HepG2 (cell line): ENCODE measurements at regions not wholly inside any gene's neighbourhood (a gene's known extent, or its start where the extent isn't known, plus 50 kb on each side); places are given as distances from the start of the nearest gene placed in this dataset.

Experiments used
- ATAC-seq: fragments of 200-7000 bp; cut with Tn5 transposase; 3 replicates; pipeline ENCODE4 v1.9.1; 2020; ENCODE audit warnings: mild to moderate bottlenecking, moderate library complexity
- BruUV-seq: library from RNA; stranded (reverse); fragments of 400-500 nt; replicated peaks from 2 replicates; lab custom pipeline; 2021; lab: Mats Ljungman, UMichigan
- CTCF ChIA-PET: fragments of 300-600 bp; formaldehyde crosslinking; extraction: SDS; loops from one replicate; lab custom pipeline; 2021; ENCODE audit warnings: low total read pairs, inconsistent platforms, low intra/inter-chr PET ratio; lab: Yijun Ruan, JAX
- POLR2A ChIA-PET: fragments of 350-600 bp; sonication (Branson Sonifier 250); formaldehyde crosslinking; loops from one replicate; lab custom pipeline; 2020; ENCODE audit warnings: antibody characterized with exemption, inconsistent platforms; lab: Yijun Ruan, JAX
- DNase-seq: peaks from one replicate; pipeline ENCODE4 v3.0.0-alpha.2; 2015; ENCODE audit warnings: low spot score
- FAIRE-seq: peaks from 3 replicates; lab custom pipeline; 2011; peaks lifted over from hg19 to GRCh38; lab: Jason Lieb, UNC
- H2AFZ ChIP-seq: one replicate; pipeline ENCODE4 v1.6.1; 2011; ENCODE audit warnings: low read length, inconsistent platforms
- H3K27ac ChIP-seq: fragments of 300-600 bp; 3 replicates; pipeline ENCODE4 v1.8.0; 2011; ENCODE audit warnings: mixed run types, mild to moderate bottlenecking, mixed read lengths, low read length, inconsistent platforms; ENCODE audit not compliant: insufficient read depth; ENCODE audit errors: extremely low read length
- H3K27me3 ChIP-seq, 2 experiments: fragments of 200-600 bp in 1 of 2; 2 replicates in 1 of 2; 3 replicates in 1 of 2; pipeline versions ENCODE4 v1.6.0 to v1.8.0; 2011; ENCODE audit warnings: low read length in 2 of 2, mild to moderate bottlenecking in 2 of 2, moderate library complexity in 2 of 2, inconsistent platforms in 1 of 2; ENCODE audit not compliant: insufficient read depth in 2 of 2, control insufficient read depth in 1 of 2
- H3K36me3 ChIP-seq, 2 experiments: fragments of 200-600 bp in 1 of 2; replicated peaks in 1 of 2; 2 replicates in 1 of 2; 3 replicates in 1 of 2; pipeline versions ENCODE4 v1.5.1 to v1.8.0; 2011; ENCODE audit warnings: low read length in 2 of 2, inconsistent platforms in 1 of 2; ENCODE audit not compliant: insufficient read depth in 2 of 2, control insufficient read depth in 1 of 2
- H3K4me1 ChIP-seq: 2 replicates; pipeline ENCODE4 v1.5.1; 2012; ENCODE audit warnings: low read length, inconsistent platforms; ENCODE audit not compliant: insufficient read depth
- H3K4me2 ChIP-seq: 2 replicates; pipeline ENCODE4 v1.6.0; 2011; ENCODE audit warnings: low read depth, low read length, inconsistent platforms
- H3K4me3 ChIP-seq, 3 experiments: fragments of 200-600 bp in 1 of 3; sonication (generic), shearing (Covaris generic) in 1 of 3; replicated peaks in 1 of 3; 2 replicates each; pipeline ENCODE4 v1.5.1; 2011 to 2016; ENCODE audit warnings: low read length in 3 of 3, inconsistent platforms in 2 of 3, low read depth in 2 of 3, mild to moderate bottlenecking in 2 of 3, control low read depth in 1 of 3, mixed read lengths in 1 of 3; ENCODE audit not compliant: insufficient read depth in 1 of 3
- H3K79me2 ChIP-seq: one replicate; pipeline ENCODE4 v1.6.1; 2011; ENCODE audit warnings: low read length, inconsistent platforms; ENCODE audit not compliant: insufficient read depth
- H3K9ac ChIP-seq: 2 replicates; pipeline ENCODE4 v1.6.0; 2011; ENCODE audit warnings: mild to moderate bottlenecking, low read depth, low read length, inconsistent platforms; ENCODE audit not compliant: insufficient read depth
- H3K9me3 ChIP-seq: 2 replicates; pipeline ENCODE4 v1.5.1; 2012; ENCODE audit warnings: mild to moderate bottlenecking, low read length
- H4K20me1 ChIP-seq: 2 replicates; pipeline ENCODE4 v1.6.0; 2011; ENCODE audit warnings: inconsistent platforms, mild to moderate bottlenecking, low read length, moderate library complexity; ENCODE audit not compliant: insufficient read depth
- ARID4A ChIP-seq: sonication (generic); formaldehyde crosslinking; IDR thresholded peaks from 2 replicates; pipeline ENCODE4 v1.5.0; 2020; ENCODE audit warnings: mild to moderate bottlenecking, missing genetic modification reagents, borderline replicate concordance
- GATAD1 ChIP-seq: IDR thresholded peaks from 2 replicates; pipeline ENCODE4 v1.6.1; 2016; ENCODE audit warnings: missing genetic modification reagents, missing compliant biosample characterization
- XBP1 ChIP-seq: sonication (generic); formaldehyde crosslinking; IDR thresholded peaks from 2 replicates; pipeline ENCODE4 v1.5.0; 2020; ENCODE audit warnings: missing genetic modification reagents
- ZFP1 ChIP-seq: IDR thresholded peaks from 2 replicates; pipeline ENCODE4 v1.6.1; 2016
- ZFP62 ChIP-seq: sonication (generic); formaldehyde crosslinking; IDR thresholded peaks from 2 replicates; pipeline ENCODE4 v1.4.0; 2020; ENCODE audit warnings: missing genetic modification reagents
- ZMYM3 ChIP-seq: sonication (generic); formaldehyde crosslinking; IDR thresholded peaks from 2 replicates; pipeline ENCODE4 v1.5.1; 2020; ENCODE audit warnings: mild to moderate bottlenecking, missing genetic modification reagents
- ZNF660 ChIP-seq: sonication (generic); formaldehyde crosslinking; IDR thresholded peaks from 2 replicates; pipeline ENCODE4 v1.5.1; 2020; ENCODE audit warnings: mild to moderate bottlenecking, low read depth, missing genetic modification reagents, borderline replicate concordance
- ZNF747 ChIP-seq: sonication (generic); formaldehyde crosslinking; IDR thresholded peaks from 2 replicates; pipeline ENCODE4 v1.8.1; 2023; ENCODE audit warnings: missing genetic modification reagents, mild to moderate bottlenecking, borderline replicate concordance
- ZNF83 ChIP-seq: sonication (generic); formaldehyde crosslinking; IDR thresholded peaks from 2 replicates; pipeline ENCODE4 v1.4.0; 2020; ENCODE audit warnings: missing genetic modification reagents, mild to moderate bottlenecking, borderline replicate concordance
- ZSCAN12 ChIP-seq: sonication (generic); formaldehyde crosslinking; IDR thresholded peaks from 2 replicates; pipeline ENCODE4 v1.9.0; 2021; ENCODE audit warnings: mild to moderate bottlenecking, missing genetic modification reagents
- WGBS: methylation state at CpG from one replicate; pipeline ENCODE4 v1.1.6; 2017; ENCODE audit warnings: low lambda C conversion rate; 5-methylcytosine and 5-hydroxymethylcytosine counted together
- in situ Hi-C: cut with HindIII; loops from 2 replicates; pipeline ENCODE4 v1.10.0; 2017; ENCODE audit warnings: low pct_unique_long_range_greater_than_20kb; ENCODE audit not compliant: extremely low pct_ligation_motif_present
- intact Hi-C: fragments of 100-400 bp; cut with micrococcal nuclease; formaldehyde crosslinking; loops from one replicate; pipeline ENCODE4 v1.10.0; 2022; ENCODE audit not compliant: unreplicated experiment

GRCh38 chr3:25166016-25166415 is 262.0 kb upstream of the RARB start:
- no peaks in the 10 kb centered on the region for H3K36me3 ChIP-seq
- POLR2A ChIA-PET = no interaction called here
- DNase-seq (no peak), ATAC-seq (no peak), FAIRE-seq (no peak)
- TF ChIP-seq ZNF747 (CRISPR knock-in tag) (no peak), ZFP62 (CRISPR knock-in tag) (no peak), ARID4A (no peak), ZNF660 (CRISPR knock-in tag) (no peak), ZFP1 (CRISPR knock-in tag) (no peak), ZNF83 (CRISPR knock-in tag) (no peak), XBP1 (CRISPR knock-in tag) (no peak), ZSCAN12 (no peak), ZMYM3 (CRISPR knock-in tag) (no peak), GATAD1 (no peak)
- WGBS = 3% methylated on average over 3 of the region's 3 CpGs
- no peak overlapping the region for H3K9ac ChIP-seq
- H3K4me2 ChIP-seq = no peak overlapping the region
- CTCF ChIA-PET = no interaction called here
- H3K27me3 ChIP-seq = no peaks in the 10 kb centered on the region
- in situ Hi-C loops (no loop called here), intact Hi-C loops (no loop called here)
- H3K4me1 ChIP-seq = no peaks in the 10 kb centered on the region
- no peaks in the 10 kb centered on the region for H3K79me2 ChIP-seq
- no peak overlapping the region for H3K27ac ChIP-seq
- peaks cover 26% of the 10 kb centered on the region; the same call in 1 of the 2 replicates for H3K9me3 ChIP-seq
- H2AFZ ChIP-seq = no peak overlapping the region
- H3K4me3 ChIP-seq = no peak overlapping the region
- no peaks in the 10 kb centered on the region for H4K20me1 ChIP-seq
- BruUV-seq = no TSS peak
